ENCODE measurements at regions not wholly inside any gene's neighbourhood (a gene's known extent, or its start where the extent isn't known, plus 50 kb on each side); places are given as distances from the start of the nearest gene placed in this dataset.

GRCh38 chr2:239477591-239477990 lies 76.8 kb upstream of the HDAC4 start:
- no peak for DNase-seq (ENCODE audit: low read depth in 2 of 2)

- DNase-seq (ENCODE audit: low read depth in 2 of 2) = no peak
Measured at GRCh38 chr2:239476757-239477585, 76.2 kb upstream of the HDAC4 start.

- DNase-seq (ENCODE audit: low read depth in 2 of 2) = no peak
Measured at GRCh38 chr2:239476029-239476756, 75.4 kb upstream of the HDAC4 start.

- DNase-seq (ENCODE audit: low read depth in 2 of 2) = no peak
Measured at GRCh38 chr2:239475161-239476028, 74.6 kb upstream of the HDAC4 start.

- DNase-seq (ENCODE audit: low read depth in 2 of 2) = no peak
Measured at GRCh38 chr2:239473211-239473805, 72.5 kb upstream of the HDAC4 start.

GRCh38 chr2:239472235-239472775 lies 71.5 kb upstream of the HDAC4 start:
- DNase-seq (ENCODE audit: low read depth in 2 of 2) = no peak

GRCh38 chr2:239471011-239471792 lies 70.4 kb upstream of the HDAC4 start:
- DNase-seq (ENCODE audit: low read depth in 2 of 2) = no peak

- DNase-seq (ENCODE audit: low read depth in 2 of 2) = no peak
Measured at GRCh38 chr2:239470151-239470900, 69.5 kb upstream of the HDAC4 start.

- no peak for DNase-seq (ENCODE audit: low read depth in 2 of 2)
Measured at GRCh38 chr2:239469106-239469960, 68.5 kb upstream of the HDAC4 start.

- no peak for DNase-seq (ENCODE audit: low read depth in 2 of 2)
Measured at GRCh38 chr2:239468491-239469105, 67.8 kb upstream of the HDAC4 start.

- DNase-seq (ENCODE audit: low read depth in 2 of 2) = no peak
Measured at GRCh38 chr2:239467956-239468490, 67.2 kb upstream of the HDAC4 start.

- no peak for DNase-seq (ENCODE audit: low read depth in 2 of 2)
Measured at GRCh38 chr2:239467281-239467955, 66.6 kb upstream of the HDAC4 start.

GRCh38 chr2:239466755-239467271 lies 66.0 kb upstream of the HDAC4 start:
- no peak for DNase-seq (ENCODE audit: low read depth in 2 of 2)

GRCh38 chr2:239466061-239466754 lies 65.4 kb upstream of the HDAC4 start:
- DNase-seq (ENCODE audit: low read depth in 2 of 2) = no peak

- peak in 1 of 2 donors; percentile 19 for DNase-seq (ENCODE audit: low read depth in 2 of 2)
Measured at GRCh38 chr2:239465017-239466001, 64.5 kb upstream of the HDAC4 start.
